GM23338 (cell line): ENCODE measurements at regions not wholly inside any gene's neighbourhood (a gene's known extent, or its start where the extent isn't known, plus 50 kb on each side); places are given as distances from the start of the nearest gene placed in this dataset.

ENCODE experiments used
- ATAC-seq: fragments of 200-7000 bp; cut with Tn5 transposase; 3 replicates; pipeline ENCODE4 v1.9.1; 2020
- DNase-seq: peaks from one replicate; pipeline ENCODE4 v3.0.0-alpha.2; 2015; ENCODE audit warnings: low spot score
- H2AFZ ChIP-seq: fragments of 200-600 bp; sonication (generic); 2 replicates; pipeline ENCODE4 v1.8.0; 2016; ENCODE audit warnings: antibody characterized with exemption, mild to moderate bottlenecking, moderate library complexity
- H3F3A ChIP-seq: fragments of 200-600 bp; sonication (generic); replicated peaks from 2 replicates; pipeline ENCODE4 v1.8.0; 2017; ENCODE audit warnings: antibody characterized with exemption, mixed run types, low read depth
- H3K27ac ChIP-seq: fragments of 200-600 bp; sonication (generic); 2 replicates; pipeline ENCODE4 v1.6.1; 2016; ENCODE audit warnings: low read depth
- H3K27me3 ChIP-seq: fragments of 200-600 bp; sonication (generic); 2 replicates; pipeline ENCODE4 v1.8.0; 2016; ENCODE audit warnings: mild to moderate bottlenecking, mixed run types, moderate library complexity; ENCODE audit not compliant: insufficient read depth
- H3K36me3 ChIP-seq: fragments of 200-600 bp; sonication (generic); 2 replicates; pipeline ENCODE4 v1.8.0; 2016; ENCODE audit warnings: mild to moderate bottlenecking; ENCODE audit not compliant: insufficient read depth
- H3K4me1 ChIP-seq: fragments of 200-600 bp; sonication (generic); 2 replicates; pipeline ENCODE4 v1.8.0; 2016; ENCODE audit warnings: mild to moderate bottlenecking, moderate library complexity; ENCODE audit not compliant: insufficient read depth
- H3K4me2 ChIP-seq: fragments of 200-600 bp; sonication (generic); 2 replicates; pipeline ENCODE4 v1.7.1; 2017; ENCODE audit warnings: mixed run types
- H3K4me3 ChIP-seq: fragments of 200-600 bp; sonication (generic); 2 replicates; pipeline ENCODE4 v1.6.1; 2016; ENCODE audit warnings: mixed run types
- H3K79me2 ChIP-seq: fragments of 200-600 bp; sonication (generic); replicated peaks from 2 replicates; pipeline ENCODE4 v1.8.0; 2017; ENCODE audit warnings: mild to moderate bottlenecking; ENCODE audit not compliant: insufficient read depth
- H3K9me2 ChIP-seq: fragments of 200-600 bp; sonication (generic); 2 replicates; pipeline ENCODE4 v1.8.0; 2017; ENCODE audit not compliant: insufficient read depth
- H4K20me1 ChIP-seq: fragments of 200-600 bp; sonication (generic); replicated peaks from 2 replicates; pipeline ENCODE4 v1.8.0; 2017; ENCODE audit warnings: mild to moderate bottlenecking; ENCODE audit not compliant: insufficient read depth
- H3K27ac Mint-ChIP-seq: 2 replicates; pipeline ENCODE4 v1.8.0; 2020; ENCODE audit warnings: inconsistent platforms, mild to moderate bottlenecking, moderate library complexity, mixed read lengths
- H3K27me3 Mint-ChIP-seq: 3 replicates; pipeline ENCODE4 v1.8.0; 2022; ENCODE audit warnings: low read depth, mild to moderate bottlenecking, moderate library complexity, mixed read lengths, inconsistent platforms; ENCODE audit not compliant: insufficient read depth, poor library complexity
- H3K36me3 Mint-ChIP-seq: 3 replicates; pipeline ENCODE4 v1.8.0; 2021; ENCODE audit warnings: low read depth, mild to moderate bottlenecking, inconsistent platforms, moderate library complexity, mixed read lengths
- H3K4me1 Mint-ChIP-seq: 3 replicates; pipeline ENCODE4 v1.8.0; 2020; ENCODE audit warnings: mild to moderate bottlenecking, inconsistent platforms, mixed read lengths
- H3K4me3 Mint-ChIP-seq: 3 replicates; pipeline ENCODE4 v1.8.0; 2021; ENCODE audit warnings: moderate library complexity, mild to moderate bottlenecking, inconsistent platforms, mixed read lengths
- H3K9me3 Mint-ChIP-seq: 3 replicates; pipeline ENCODE4 v1.8.0; 2020; ENCODE audit warnings: moderate library complexity, mild to moderate bottlenecking, inconsistent platforms, mixed read lengths
- CREB1 ChIP-seq: fragments of 250-450 bp; sonication (Bioruptor Pico); IDR thresholded peaks from 2 replicates; pipeline ENCODE4 v1.5.0; 2020; ENCODE audit warnings: low read depth, mild to moderate bottlenecking, moderate library complexity
- ETS1 ChIP-seq: IDR thresholded peaks from 2 replicates; pipeline ENCODE4 v1.6.1; 2016; ENCODE audit warnings: antibody characterized with exemption
- EZH2 ChIP-seq: fragments of 200-600 bp; sonication (generic); IDR thresholded peaks from one replicate; pipeline ENCODE4 v1.8.0; 2017; ENCODE audit warnings: antibody characterized with exemption, mild to moderate bottlenecking, low read depth; ENCODE audit not compliant: unreplicated experiment
- EZH2phosphoT487 ChIP-seq: fragments of 200-600 bp; sonication (generic); IDR thresholded peaks from one replicate; pipeline ENCODE4 v1.8.1; 2018; ENCODE audit warnings: antibody characterized with exemption; ENCODE audit not compliant: unreplicated experiment
- JUNB ChIP-seq: IDR thresholded peaks from one replicate; pipeline ENCODE4 v1.6.1; 2016; ENCODE audit warnings: antibody characterized with exemption; ENCODE audit not compliant: unreplicated experiment
- NANOG ChIP-seq: IDR thresholded peaks from 2 replicates; pipeline ENCODE4 v1.6.1; 2016; ENCODE audit warnings: antibody characterized with exemption, borderline replicate concordance
- POLR2AphosphoS5 ChIP-seq: IDR thresholded peaks from 2 replicates; pipeline ENCODE4 v1.6.1; 2016; ENCODE audit warnings: antibody characterized with exemption, low read depth
- REST ChIP-seq: IDR thresholded peaks from one replicate; pipeline ENCODE4 v1.6.1; 2018; ENCODE audit warnings: antibody characterized with exemption; ENCODE audit not compliant: unreplicated experiment
- STAT1 ChIP-seq: IDR thresholded peaks from one replicate; pipeline ENCODE4 v1.6.1; 2016; ENCODE audit warnings: antibody characterized with exemption; ENCODE audit not compliant: unreplicated experiment
- ZNF114 ChIP-seq: fragments of 250-450 bp; sonication (Bioruptor Pico); IDR thresholded peaks from 2 replicates; pipeline ENCODE4 v1.5.0; 2020; ENCODE audit warnings: mild to moderate bottlenecking, moderate library complexity
- ZNF331 ChIP-seq: fragments of 250-450 bp; sonication (Bioruptor Pico); IDR thresholded peaks from 2 replicates; pipeline ENCODE4 v1.5.0; 2020; ENCODE audit warnings: low read depth, mild to moderate bottlenecking, moderate library complexity
- TF ChIP-seq, protein P1 (sequence below), 2 experiments: fragments of 200-600 bp in 1 of 2; sonication (generic) in 1 of 2; conservative IDR thresholded peaks; 2 replicates each; pipeline versions ENCODE4 v1.5.1 to v1.6.1; 2016 to 2017; ENCODE audit warnings: antibody characterized with exemption in 2 of 2, low read depth in 2 of 2, mild to moderate bottlenecking in 2 of 2, moderate library complexity in 1 of 2
- TF ChIP-seq, protein P2 (sequence below): fragments of 250-450 bp; sonication (Bioruptor Pico); IDR thresholded peaks from 2 replicates; pipeline ENCODE4 v1.5.0; 2020; ENCODE audit warnings: mild to moderate bottlenecking, moderate library complexity

- no peaks in the 10 kb centered on the region for H3K36me3 Mint-ChIP-seq
- H3K4me3 ChIP-seq = no peak overlapping the region
- no peak overlapping the region for H3K27ac ChIP-seq
- H4K20me1 ChIP-seq = no peaks in the 10 kb centered on the region
- H3K79me2 ChIP-seq = no peaks in the 10 kb centered on the region
- H3K4me3 Mint-ChIP-seq = no peak overlapping the region
- no peaks in the 10 kb centered on the region; the same call in 1 of the 2 replicates for H3K9me2 ChIP-seq
- TF ChIP-seq ZNF114 (CRISPR knock-in tag) (no peak), STAT1 (no peak), ETS1 (no peak), POLR2AphosphoS5 (no peak), JUNB (no peak), CREB1 (CRISPR knock-in tag) (no peak), ZNF331 (CRISPR knock-in tag) (no peak), NANOG (no peak), EZH2 (no peak), EZH2phosphoT487 (no peak), REST (no peak)
- TF ChIP-seq, protein P1, sequence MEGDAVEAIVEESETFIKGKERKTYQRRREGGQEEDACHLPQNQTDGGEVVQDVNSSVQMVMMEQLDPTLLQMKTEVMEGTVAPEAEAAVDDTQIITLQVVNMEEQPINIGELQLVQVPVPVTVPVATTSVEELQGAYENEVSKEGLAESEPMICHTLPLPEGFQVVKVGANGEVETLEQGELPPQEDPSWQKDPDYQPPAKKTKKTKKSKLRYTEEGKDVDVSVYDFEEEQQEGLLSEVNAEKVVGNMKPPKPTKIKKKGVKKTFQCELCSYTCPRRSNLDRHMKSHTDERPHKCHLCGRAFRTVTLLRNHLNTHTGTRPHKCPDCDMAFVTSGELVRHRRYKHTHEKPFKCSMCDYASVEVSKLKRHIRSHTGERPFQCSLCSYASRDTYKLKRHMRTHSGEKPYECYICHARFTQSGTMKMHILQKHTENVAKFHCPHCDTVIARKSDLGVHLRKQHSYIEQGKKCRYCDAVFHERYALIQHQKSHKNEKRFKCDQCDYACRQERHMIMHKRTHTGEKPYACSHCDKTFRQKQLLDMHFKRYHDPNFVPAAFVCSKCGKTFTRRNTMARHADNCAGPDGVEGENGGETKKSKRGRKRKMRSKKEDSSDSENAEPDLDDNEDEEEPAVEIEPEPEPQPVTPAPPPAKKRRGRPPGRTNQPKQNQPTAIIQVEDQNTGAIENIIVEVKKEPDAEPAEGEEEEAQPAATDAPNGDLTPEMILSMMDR (conservative IDR thresholded peaks at IDR 0.05; ENCODE audit: low read depth in 2 of 2) = no peak
- TF ChIP-seq, protein P2, sequence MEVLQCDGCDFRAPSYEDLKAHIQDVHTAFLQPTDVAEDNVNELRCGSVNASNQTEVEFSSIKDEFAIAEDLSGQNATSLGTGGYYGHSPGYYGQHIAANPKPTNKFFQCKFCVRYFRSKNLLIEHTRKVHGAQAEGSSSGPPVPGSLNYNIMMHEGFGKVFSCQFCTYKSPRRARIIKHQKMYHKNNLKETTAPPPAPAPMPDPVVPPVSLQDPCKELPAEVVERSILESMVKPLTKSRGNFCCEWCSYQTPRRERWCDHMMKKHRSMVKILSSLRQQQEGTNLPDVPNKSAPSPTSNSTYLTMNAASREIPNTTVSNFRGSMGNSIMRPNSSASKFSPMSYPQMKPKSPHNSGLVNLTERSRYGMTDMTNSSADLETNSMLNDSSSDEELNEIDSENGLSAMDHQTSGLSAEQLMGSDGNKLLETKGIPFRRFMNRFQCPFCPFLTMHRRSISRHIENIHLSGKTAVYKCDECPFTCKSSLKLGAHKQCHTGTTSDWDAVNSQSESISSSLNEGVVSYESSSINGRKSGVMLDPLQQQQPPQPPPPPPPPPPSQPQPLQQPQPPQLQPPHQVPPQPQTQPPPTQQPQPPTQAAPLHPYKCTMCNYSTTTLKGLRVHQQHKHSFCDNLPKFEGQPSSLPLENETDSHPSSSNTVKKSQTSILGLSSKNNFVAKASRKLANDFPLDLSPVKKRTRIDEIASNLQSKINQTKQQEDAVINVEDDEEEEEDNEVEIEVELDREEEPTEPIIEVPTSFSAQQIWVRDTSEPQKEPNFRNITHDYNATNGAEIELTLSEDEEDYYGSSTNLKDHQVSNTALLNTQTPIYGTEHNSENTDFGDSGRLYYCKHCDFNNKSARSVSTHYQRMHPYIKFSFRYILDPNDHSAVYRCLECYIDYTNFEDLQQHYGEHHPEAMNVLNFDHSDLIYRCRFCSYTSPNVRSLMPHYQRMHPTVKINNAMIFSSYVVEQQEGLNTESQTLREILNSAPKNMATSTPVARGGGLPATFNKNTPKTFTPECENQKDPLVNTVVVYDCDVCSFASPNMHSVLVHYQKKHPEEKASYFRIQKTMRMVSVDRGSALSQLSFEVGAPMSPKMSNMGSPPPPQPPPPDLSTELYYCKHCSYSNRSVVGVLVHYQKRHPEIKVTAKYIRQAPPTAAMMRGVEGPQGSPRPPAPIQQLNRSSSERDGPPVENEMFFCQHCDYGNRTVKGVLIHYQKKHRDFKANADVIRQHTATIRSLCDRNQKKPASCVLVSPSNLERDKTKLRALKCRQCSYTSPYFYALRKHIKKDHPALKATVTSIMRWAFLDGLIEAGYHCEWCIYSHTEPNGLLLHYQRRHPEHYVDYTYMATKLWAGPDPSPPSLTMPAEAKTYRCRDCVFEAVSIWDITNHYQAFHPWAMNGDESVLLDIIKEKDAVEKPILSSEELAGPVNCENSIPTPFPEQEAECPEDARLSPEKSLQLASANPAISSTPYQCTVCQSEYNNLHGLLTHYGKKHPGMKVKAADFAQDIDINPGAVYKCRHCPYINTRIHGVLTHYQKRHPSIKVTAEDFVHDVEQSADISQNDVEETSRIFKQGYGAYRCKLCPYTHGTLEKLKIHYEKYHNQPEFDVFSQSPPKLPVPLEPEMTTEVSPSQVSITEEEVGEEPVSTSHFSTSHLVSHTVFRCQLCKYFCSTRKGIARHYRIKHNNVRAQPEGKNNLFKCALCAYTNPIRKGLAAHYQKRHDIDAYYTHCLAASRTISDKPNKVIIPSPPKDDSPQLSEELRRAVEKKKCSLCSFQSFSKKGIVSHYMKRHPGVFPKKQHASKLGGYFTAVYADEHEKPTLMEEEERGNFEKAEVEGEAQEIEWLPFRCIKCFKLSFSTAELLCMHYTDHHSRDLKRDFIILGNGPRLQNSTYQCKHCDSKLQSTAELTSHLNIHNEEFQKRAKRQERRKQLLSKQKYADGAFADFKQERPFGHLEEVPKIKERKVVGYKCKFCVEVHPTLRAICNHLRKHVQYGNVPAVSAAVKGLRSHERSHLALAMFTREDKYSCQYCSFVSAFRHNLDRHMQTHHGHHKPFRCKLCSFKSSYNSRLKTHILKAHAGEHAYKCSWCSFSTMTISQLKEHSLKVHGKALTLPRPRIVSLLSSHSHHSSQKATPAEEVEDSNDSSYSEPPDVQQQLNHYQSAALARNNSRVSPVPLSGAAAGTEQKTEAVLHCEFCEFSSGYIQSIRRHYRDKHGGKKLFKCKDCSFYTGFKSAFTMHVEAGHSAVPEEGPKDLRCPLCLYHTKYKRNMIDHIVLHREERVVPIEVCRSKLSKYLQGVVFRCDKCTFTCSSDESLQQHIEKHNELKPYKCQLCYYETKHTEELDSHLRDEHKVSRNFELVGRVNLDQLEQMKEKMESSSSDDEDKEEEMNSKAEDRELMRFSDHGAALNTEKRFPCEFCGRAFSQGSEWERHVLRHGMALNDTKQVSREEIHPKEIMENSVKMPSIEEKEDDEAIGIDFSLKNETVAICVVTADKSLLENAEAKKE (CRISPR knock-in tag) = no peak
- no peaks in the 10 kb centered on the region for H3K9me3 Mint-ChIP-seq
- H3K36me3 ChIP-seq = no peaks in the 10 kb centered on the region
- H2AFZ ChIP-seq = no peak overlapping the region
- ATAC-seq = no peak
- H3K27me3 Mint-ChIP-seq = peaks cover 14% of the 10 kb centered on the region
- no peak overlapping the region for H3K4me2 ChIP-seq
- no peaks in the 10 kb centered on the region for H3K4me1 Mint-ChIP-seq
- H3K27ac Mint-ChIP-seq = no peak overlapping the region
- no peaks in the 10 kb centered on the region for H3K4me1 ChIP-seq
- no peaks in the 10 kb centered on the region for H3F3A ChIP-seq
- no peaks in the 10 kb centered on the region for H3K27me3 ChIP-seq
- DNase-seq = no peak
Measured at GRCh38 chr2:128980475-128980874, 661.8 kb upstream of the HS6ST1 start.
